NCI-H526 (cell line): ENCODE measurements at regions not wholly inside any gene's neighbourhood (a gene's known extent, or its start where the extent isn't known, plus 50 kb on each side); places are given as distances from the start of the nearest gene placed in this dataset.
"Not testable (repeated sequence)": the region's sequence is repeated elsewhere in the genome, so short reads cannot be mapped to it uniquely, and the experiment has no call there.

Experiments
- DNase-seq, 2 experiments: peaks; one replicate each; lab custom pipeline; 2025; lab: John Stamatoyannopoulos, UW

DNA sequence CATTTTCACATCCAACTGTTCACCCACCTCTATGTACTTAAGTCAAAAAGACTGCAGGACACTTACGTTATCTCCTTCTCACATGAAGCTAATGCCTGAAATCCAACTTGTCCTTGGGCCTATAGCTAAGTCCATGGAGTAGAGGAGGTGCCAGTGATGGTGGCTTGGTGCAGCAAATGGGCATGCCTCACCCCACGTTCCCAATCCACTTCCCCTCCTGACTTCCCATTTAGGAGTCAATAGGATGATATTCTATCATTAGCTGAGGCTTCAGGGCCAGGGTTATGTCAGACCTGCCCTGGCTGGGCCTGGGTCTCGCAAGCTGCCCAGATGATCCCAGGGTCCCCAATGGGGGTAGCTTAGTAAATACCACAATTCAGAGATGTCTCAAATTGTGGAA, 410.4 kb downstream of the MAFB start:
- DNase-seq, result no peak

DNA sequence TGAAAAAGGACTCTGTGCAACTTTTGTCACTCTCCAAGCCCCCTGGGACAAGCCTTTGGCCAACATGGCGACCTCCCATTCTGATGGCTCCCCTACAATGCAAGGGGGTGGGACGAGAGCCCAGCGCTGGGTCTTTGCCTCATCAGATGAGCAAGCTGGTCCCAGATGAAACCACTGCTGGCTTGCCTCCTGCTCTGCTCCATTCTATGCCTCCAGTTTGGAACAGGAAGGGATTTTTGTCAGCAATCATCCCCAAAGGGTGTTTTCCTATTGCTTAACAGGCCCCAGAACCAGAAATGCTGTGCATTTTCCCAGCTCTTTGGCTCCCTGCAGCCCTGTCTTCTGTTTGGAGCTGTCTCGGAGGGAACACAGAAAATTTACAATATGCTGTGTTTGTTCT, 412.7 kb downstream of the MAFB start:
- DNase-seq, result no peak

DNA sequence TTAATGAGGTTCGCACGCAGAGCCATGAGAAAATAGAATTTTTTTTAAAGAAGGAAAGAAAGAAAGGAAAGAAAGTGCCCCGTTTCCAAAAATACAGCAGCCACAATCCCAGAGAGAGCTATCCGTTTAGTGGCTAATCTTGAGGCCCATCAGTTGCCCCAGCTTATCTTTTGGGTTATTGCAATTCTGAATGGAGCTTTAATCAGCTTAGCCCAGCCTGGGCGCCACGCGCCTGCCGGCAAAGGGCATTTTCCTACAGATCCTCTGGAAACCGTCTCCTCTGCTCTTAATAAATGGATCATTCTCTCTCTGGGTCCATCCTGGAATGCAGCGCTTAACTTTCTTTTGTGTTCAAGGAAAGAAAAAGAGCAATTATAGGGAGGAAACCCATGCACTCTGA, 413.3 kb downstream of the MAFB start:
- no peak for DNase-seq

DNA sequence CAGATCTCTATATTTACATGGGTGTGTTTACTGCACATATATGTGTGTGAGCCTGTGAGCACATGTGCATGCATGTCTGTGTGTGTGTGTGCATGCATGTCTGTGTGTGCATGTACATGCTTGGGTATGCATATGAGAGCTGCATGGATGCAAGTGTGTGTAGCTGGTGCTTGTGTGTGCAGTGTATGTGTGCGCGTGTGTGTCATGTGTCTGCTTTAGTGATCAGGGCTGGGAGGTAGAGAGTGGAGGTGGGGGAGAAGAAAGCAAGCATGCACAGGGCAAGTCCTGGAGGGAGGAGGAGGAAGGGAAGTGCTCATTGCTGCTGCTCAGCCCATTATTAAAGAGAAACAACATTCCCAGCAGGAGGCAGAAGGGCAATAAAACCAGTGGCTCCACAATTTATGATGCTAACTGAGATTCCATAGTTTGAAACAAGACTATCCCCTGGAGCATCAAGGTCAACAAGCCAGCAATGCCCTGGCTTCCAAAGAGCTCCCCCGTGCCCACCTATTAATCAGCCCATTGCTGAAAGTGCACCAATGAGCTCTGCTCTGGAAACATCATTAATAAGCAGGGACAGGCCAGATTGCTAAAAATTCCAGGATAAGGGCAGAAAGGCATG, 414.0 kb downstream of the MAFB start:
- DNase-seq, result no peak

DNA sequence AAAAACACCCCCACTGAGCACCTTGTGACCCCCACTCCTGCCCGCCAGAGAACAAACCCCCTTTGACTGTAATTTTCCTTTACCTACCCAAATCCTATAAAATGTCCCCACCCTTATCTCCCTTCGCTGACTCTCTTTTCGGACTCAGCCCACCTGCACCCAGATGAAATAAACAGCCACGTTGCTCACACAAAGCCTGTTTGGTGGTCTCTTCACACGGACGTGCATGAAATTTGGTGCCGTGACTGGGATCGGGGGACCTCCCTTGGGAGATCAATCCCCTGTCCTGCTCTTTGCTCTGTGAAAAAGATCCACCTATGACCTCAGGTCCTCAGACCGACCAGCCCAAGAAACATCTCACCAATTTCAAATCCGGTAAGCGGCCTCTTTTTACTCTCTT, 419.8 kb downstream of the MAFB start:
- not testable (repeated sequence) for DNase-seq

DNA sequence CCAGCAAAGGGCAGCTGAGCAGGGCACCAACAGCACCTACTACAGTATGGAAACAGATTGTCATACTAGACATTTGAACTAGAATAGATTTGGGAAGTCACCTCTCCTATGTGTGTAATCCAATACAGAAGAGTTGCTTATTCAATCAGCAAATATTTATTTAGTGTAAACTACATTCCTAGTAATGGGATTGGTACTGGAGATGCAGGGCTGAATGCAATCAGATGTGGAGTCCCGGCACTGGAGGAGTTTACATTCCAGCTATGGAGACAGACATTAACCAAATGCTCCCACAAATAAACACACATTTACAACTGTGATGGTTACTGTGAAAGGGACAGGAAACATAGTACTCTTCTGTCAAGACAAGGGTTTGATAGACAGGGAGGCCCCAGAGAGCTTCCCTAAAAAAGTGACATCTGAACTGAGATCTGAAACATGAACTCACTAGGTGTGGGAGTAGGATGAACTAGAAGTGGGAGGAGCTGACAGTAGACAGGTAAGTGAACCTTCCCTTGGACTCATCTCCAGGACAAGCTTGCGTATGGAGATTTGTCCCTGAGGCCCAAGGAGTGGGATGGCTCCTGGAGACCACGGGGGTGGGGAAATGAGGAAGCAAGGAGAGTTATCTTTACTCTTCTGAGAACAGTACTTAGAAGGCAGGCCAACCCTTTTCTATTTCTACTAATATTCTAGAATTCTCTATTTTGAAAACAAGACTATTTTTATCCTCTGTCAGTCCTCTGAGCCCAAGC, 420.5 kb downstream of the MAFB start:
- no peak for DNase-seq

DNA sequence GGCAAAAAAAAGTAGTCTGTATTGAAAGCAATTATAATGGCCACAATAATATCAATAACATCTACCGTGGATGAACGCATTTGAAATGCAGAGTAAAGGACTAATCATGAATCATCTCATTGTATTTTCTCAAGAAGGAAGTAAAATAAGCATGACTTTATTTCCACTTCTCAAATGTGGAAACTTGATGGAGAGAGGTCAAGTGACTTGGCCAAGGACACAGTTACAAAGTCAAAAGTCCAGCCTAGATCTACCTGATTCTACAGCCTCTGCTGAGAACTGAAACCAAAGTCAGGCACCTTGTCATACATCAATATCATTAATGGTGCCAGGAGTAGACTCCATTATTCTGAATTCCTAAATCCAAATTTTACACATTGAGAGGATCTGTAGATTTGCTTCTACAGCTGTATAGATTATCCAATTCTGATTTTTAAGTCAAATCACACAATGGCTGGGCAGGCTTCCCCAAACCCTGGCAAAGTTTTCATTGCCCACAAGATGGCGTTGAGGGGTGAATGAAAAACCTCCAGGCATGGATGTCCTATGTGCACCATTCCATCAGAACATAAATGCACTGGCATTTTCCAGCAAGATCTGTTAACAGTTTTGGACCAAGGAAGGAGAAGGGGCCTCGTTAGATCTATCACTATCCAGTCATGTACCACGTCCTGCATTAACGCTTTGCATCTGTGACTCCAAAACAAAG, 423.1 kb downstream of the MAFB start:
- peak; percentile 31 to 57 for DNase-seq

DNA sequence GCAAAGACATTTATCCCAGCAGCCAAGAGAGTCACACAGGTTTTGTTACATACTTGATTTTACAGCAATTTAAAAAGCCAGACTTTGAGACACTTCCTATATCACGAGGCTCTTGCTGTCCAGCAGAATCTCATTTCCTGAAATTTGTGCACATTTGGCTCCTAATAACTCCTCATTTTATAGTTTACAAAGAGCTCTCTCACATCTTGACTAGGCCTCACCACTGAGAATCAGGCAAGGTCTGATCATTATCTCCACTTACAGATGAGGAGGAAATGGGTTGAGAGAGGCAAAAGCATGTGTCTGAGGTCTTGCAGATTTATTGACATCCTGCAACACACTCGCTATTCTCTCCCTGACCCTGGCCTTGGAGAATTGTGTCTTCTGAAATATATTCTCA, 426.8 kb downstream of the MAFB start:
- DNase-seq, result no peak

DNA sequence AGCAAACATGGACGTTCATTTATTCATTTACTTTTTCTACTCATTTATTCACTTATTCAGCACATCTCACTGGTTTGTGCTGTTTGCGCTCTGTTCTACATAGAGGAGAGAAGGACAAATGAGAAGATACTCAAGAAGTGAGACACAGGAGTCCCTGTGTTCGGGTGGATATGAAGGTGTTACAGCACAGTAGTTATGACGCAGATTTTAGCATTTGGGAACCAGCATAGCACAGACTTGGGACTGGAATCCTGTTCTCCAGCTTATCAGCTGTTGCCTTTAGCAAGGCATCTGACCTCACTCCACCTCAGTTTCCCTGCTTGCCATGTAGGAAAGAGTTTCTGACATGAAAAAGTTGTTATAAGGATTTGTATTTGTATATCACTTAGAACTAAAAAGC, 430.1 kb downstream of the MAFB start:
- DNase-seq, result no peak

DNA sequence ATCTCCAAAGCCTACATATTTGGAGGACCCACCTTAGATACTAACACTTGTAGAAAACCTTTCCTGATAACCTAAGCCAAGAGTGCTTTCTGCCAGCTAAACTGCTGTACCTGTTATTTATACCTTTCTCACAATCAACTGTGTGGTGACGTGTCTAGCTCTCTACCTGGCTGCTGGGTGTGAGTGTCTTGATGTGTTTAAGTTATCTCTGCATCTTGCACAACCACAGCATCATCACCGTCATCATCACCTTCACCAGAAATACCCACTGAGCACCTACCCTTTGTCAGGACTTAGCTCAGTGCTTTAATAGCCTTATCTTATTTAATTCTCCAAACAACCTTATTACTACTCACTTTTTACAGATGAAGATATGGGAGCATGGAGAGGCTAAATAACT, 431.3 kb downstream of the MAFB start:
- DNase-seq, result no peak

DNA sequence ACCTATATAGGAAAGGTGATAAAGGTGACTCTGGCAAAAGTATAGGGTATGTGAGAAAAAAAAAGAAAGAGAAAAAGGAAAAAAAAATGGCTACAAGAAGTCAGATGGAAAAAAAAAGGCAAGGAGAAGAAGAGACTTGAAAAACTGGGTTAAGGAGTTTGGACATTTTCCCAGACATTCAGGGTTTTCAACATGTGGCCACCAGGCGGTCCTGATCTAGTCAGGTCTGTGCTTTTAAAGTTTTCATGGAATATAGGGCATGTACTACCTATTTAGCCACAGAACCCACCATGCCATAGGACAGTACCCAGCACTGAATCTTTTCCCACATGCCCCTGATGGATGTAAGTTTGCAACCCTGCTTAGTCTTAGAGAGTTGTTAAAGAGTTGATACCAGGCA, 433.7 kb downstream of the MAFB start:
- DNase-seq, result no peak

DNA sequence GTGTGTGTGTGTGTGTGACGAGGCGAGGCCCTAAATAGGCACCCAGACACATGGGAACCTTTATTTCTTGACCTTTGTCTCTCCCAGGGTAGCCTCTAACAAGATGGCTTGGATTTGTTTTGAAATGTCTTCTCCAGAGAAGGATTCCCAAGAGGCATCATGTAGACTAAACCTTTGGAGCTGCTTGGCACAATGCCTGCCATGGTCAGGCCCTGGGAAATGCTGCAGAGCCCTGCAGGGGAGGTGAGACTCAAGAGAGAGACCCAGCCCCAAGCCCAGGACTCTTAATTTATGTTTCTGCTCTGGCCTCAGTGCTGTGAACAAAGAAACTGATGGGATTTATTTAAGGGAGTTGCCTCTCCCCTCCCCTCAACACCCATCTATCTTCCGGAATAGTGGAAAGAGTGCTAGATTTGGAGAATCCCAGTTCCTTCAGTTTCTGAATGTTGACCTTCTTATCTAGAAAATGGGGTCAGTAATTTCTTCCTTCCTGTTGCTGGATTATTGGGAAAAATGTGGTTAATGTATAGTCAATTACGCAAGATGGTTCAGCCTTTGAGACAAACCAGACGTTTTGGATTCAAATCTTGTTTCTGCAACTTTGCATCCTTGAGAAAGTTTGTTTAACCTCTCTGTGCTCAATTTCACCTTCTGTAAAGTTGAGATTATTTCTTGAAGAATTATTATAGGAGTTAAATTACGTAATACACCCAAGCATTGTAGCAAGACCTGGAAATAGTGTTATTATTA, 434.8 kb downstream of the MAFB start:
- DNase-seq, result no peak

DNA sequence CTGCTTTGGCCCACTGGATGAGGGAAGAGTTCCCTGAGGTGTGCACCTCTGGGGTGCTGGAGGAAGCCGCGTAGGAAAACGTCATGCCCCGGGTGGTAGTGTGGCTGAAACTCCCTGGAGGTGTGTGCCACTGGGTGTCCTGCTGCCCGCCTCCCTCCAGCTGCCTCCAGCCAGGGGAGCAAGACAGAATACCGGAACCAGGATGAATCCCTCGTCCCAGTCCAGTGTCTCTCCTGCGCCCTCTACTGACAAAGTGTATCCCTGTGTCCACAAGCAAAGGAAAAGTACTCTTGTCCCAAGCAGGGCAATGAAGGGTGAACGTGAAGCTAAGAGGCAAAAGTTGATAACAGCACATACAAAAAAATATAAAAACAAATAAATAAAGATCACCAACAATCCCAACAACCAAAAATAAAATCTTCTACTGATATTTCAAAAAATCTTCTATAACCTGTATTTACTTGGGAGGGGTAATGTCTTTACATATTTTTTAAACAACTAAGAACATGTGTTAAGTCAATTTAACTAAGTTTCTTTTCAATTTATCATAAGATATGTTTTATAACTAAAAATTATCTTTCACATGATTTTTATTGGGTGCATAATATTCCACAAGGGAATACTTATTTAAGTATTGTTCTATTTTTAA, 437.6 kb downstream of the MAFB start:
- DNase-seq, result peak; percentile 18 to 89

DNA sequence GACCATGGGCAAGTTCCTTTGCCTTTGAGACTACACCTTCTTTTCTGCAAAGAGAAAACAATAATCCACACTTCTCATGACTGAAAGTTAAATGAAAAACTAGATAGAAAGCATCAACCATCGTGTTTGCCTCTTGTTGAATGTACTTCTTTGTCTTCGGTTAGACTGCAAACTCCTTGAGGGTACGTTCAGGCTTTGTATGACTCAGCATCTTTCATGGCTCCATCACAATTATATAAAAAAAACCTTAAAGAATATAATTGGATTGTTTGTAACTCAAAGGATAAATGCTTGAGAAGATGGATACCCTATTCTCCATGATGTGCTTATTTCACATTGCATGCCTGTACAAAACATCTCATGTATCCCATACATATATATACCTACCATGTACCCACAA, 439.2 kb downstream of the MAFB start:
- DNase-seq, result no peak

DNA sequence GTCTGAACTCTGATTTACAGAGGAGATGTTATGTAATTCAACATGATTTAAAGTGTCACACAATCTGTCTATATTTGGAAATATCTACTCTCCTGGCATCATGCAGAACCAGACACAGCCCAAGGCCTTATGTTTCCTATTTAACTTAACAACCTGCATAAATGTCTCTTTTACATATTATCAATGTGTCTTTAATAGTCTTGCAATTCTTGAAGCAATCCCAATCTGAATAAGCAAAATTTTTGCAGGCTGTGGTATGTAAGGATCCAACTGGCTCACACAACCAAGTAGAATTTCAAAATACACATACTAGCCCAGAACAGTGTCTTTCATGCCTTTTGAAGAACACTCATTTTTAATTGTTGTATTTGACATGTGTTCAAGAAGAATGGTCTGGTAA, 443.2 kb downstream of the MAFB start:
- DNase-seq, result no peak

DNA sequence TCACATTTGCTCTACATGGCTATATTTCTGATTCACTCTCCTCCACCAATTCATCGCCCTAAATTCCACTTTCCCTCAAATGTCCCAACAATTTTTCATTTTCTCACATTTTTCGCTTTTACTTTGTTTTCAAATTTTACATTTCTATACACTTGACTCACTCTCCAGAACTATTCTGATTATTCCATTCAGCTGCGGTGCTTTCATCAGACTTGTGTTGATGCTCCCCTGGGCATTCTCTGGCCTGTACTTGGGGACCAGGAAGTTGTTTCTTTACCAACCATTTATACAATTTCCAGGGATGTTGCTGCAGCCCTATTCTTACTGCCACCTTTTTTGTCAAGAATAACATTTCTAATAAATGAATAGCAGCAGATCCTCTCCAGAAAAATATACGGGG, 444.8 kb downstream of the MAFB start:
- DNase-seq, result no peak

DNA sequence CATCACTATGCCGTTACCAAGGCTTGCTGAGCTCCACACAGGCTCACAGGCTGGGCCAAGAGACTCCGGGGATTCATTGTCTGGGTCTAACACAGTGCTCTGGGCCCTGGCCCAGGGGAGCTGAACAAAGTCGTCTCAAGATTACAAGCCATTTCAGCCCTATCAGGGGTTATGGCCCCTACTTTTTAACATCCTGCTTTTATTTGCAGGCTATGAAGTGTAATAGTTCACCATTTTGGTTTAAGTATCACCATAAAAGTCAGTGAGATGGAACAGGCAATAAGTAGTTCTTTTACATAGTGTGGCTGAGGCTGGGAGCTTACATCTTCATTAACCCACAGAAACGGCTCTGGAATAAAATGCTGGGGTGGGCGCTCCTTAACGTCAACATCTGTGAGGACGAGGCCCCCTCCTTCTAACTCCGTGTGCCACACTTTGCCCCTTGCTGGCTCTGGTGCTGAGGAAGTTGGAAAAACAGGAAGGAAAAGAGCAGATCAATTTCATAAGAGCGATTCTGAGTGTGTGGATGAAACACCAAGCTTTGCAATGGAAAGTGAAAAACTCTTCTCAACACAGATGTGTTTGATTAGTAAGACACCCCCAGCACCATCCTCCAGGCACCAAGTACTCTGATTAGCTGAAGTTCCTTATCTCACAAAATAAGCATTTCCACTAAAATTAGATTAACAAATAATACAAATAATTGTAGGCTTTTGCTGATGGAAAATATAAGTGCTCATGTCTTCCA, 447.3 kb downstream of the MAFB start:
- peak; percentile 13 to 33 for DNase-seq

DNA sequence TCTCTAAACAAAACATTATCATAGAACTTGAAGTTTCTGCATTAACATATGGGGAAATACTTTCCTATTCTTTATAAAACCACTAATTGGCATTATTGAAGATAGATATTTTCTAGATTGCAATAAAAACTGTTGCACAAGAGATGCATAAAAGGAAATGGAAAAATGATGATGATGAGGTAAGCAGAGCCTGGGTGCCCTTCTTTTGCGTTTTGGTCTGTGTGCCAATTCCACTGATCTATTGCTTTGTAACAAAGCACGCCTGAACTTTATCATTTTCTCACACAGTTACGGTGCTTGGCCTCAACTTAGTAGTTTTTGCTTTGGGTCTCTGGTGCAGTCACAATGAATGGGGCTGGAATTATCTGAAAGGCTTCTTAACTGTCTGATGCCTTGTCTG, 450.5 kb downstream of the MAFB start:
- no peak for DNase-seq

DNA sequence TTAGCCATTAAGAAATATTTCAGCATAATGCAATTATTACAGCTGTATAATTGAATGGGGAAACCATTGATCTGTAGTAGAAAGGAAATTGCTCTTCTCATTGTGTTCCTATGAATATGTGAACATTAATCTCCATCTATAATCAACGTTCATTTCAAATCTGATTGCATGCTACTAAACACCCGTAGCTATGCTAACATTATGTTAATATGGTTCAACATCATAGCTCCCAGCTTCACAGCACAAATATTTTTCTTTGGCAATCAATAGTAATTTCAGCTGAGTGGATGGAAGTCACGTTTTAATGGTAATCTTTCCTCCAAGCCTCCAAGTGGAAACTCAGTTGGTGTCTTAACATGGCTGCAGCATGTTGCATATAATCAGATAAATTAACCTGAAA, 454.4 kb downstream of the MAFB start:
- DNase-seq, result no peak

DNA sequence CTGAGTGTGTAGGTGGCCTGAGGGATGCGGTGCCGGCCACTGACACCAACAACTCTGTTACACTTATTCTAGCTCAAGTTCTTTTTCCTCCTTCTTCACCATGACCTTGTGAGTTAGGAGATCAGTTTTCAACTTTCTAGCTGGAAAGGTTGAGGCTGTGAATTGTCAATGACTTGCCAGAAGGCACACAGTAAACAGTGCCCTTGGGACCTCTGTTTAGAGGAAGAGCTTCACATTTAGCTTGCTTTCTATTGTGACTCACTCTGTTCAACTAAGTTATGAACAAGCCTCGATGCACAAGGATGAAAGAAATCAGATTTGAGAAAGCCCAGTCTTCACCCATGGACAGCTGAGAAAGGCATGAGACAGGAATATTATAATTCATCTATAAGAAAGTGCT, 455.6 kb downstream of the MAFB start:
- peak in 1 of 2 experiments; percentile 7 for DNase-seq

DNA sequence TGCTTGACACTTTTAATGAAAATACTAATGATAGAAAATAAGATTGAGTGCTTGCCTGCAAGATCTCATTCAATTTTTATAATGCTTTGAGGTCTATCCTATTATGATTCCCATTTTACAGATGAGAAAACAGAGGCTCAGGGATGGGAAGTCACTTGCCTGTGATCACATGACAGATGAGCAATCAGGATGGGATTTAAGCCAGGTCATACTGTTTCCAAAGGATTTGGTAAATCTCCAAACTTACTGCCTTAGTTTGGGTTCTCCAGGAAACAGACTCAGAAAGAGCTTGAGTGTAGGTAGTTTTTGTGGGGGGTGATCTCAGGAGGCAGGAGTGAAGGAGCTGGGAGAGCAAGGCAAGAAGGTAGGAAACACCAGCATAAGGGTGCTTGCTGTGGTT, 456.3 kb downstream of the MAFB start:
- no peak for DNase-seq
